ENCODE measurements at regions not wholly inside any gene's neighbourhood (a gene's known extent, or its start where the extent isn't known, plus 50 kb on each side); places are given as distances from the start of the nearest gene placed in this dataset.
"Not testable (repeated sequence)": the region's sequence is repeated elsewhere in the genome, so short reads cannot be mapped to it uniquely, and the experiment has no call there.

DNA sequence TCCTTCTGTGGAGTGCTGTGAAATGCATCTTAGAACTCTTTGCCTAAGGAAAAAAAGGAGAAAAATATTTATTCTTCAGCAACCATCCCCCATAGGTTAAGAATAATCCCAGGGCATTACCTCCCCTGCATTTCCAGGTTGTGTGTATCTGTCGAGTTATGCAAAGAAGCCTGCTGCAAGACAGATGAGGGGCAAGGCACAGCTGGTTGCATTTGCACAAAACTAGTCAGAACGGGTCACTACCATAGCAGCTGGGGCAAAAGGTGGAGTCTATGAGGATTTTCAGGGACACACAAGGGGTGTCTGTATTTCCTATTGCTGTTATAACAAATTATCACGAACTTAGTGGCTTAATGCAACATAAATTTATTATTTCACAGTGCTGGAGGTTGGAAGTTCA is 443.4 kb upstream of the C1orf87 start:
- no peak for DNase-seq (ENCODE audit: low spot score)

DNA sequence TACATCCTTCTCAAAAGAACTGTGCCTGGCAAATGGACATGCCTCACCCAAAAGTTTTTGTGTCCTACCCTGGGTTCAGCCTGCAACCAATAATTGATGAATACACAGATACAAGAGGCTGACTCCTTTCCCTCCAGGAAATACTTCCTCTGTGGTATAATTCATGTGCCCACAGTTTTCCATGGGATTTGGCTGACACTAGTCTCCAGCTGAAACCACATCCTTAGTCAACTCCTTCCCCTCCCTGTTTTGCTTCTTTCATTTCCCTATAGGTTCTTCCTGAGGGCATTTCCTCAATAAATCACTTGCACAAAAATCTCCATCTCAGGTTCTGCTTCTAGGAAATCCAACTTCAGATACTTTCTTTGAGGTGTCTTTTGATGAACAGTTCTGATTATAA is 436.6 kb upstream of the C1orf87 start:
- DNase-seq (ENCODE audit: low spot score), result no peak

DNA sequence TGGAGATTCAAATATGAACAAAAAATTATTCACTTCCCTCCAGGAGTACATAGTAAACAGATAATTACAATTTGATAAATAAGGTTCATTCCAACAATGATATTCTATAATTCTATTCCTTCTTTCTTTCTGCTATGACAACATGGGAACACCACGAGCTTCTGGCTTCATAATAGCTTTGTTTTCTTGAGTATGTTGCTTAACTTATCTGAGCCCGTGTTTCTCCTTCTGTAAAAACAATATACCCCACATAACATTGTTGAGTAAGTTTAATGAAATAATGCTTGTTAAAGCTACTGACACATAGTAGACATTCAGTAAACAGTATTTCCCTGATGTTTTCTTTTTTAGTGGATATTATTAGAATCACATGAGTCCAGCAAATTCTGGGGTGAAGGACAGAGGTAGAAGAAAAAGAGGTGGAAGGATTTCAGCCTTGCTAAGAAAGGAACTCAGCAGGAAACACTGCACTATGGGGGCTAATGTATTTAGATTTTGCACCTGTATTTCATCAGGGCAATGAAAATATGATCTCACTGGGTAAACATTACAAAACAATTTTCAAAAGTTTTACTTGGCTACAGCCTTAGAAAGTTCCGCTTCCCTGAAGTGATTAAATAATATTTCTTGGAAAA is 430.8 kb upstream of the C1orf87 start:
- no peak for DNase-seq (ENCODE audit: low spot score)

DNA sequence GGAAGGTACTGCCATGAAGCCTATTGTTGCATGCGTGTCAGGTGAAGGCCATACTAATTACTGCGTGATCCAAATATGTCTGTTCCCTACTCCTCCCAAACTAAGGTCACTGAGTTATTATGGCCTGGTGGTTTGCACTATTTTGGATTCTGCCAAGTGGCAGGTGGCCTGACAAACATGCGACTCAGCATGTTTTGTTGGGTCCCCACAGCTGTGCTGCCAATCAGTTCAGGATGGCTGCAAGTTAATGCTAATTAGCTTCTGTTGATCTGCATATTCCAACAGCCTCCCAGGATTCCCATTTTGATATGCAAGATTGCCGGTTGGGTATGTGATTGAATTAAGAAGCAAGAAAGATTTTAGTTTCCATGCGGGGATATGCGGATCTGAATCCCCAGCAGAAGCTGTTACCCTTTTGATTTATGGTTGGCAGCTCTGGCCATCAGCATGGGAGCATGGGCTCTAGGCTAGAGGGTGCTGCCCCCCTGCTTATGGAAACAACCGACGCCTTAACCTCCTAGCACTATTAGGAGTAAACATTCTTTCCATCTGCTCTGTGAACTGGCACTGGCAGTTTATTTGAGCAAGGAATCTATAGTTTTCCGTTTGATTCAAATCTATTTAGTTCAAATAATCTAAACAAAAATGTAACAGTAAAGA is 429.8 kb upstream of the C1orf87 start:
- no peak for DNase-seq (ENCODE audit: low spot score)

DNA sequence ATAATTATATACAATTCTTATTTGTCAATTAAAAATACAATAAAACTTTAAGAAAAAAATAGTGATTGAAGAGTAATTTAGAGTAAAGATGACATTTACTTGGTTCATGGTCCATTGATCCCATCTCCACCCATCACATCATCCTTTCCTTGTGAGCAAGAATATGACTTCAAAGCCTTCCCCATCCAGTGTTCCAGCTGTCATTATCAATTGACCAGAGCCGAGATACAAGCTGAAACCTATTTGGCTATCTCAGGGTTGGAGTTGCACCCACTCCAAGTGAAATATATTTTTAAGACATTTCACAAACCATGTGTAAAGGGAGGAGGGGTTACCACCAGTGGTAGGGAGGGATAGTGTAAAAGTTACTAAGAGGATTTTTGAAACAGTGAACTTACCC is 428.9 kb upstream of the C1orf87 start:
- DNase-seq (ENCODE audit: low spot score), result no peak

DNA sequence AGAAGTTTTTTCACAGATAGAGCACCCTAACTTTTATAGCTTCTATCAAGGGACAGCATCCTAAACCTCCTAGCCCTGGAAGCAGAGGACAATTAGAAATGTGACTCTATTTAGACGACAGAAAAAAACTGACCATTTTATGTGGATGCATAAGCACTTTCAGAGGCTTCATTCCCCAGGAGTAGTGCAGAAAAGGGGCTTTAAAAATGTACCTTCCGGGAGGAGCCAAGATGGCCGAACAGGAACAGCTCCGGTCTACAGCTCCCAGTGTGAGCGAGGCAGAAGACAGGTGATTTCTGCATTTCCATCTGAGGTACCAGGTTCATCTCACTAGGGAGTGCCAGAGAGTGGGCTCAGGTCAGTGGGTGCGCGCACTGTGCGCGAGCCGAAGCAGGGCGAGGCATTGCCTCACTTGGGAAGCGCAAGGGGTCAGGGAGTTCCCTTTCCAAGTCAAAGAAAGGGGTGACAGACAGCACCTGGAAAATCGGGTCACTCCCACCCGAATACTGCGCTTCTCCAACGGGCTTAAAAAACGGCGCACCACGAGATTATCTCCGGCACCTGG is 416.4 kb upstream of the C1orf87 start:
- not testable (repeated sequence) for DNase-seq (ENCODE audit: low spot score)

DNA sequence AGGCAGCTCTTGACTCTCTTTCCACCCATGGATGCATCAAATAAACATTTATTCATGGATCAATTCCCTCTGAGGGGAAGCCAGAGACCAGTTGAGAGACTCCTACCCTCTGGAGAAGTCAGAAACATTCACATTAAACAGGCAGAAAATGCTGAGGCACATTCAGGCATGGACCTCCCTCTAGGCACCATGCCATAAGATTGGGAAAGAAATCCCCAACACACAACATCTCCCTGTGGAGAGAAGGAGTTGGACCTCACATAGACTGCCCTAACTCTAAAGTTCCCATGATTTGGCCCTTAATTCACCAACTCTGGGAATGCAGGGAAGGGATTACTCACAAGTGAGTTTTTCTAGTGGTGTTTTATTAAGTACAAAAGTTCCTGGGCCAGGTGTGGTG is 415.3 kb upstream of the C1orf87 start:
- no peak for DNase-seq (ENCODE audit: low spot score)

DNA sequence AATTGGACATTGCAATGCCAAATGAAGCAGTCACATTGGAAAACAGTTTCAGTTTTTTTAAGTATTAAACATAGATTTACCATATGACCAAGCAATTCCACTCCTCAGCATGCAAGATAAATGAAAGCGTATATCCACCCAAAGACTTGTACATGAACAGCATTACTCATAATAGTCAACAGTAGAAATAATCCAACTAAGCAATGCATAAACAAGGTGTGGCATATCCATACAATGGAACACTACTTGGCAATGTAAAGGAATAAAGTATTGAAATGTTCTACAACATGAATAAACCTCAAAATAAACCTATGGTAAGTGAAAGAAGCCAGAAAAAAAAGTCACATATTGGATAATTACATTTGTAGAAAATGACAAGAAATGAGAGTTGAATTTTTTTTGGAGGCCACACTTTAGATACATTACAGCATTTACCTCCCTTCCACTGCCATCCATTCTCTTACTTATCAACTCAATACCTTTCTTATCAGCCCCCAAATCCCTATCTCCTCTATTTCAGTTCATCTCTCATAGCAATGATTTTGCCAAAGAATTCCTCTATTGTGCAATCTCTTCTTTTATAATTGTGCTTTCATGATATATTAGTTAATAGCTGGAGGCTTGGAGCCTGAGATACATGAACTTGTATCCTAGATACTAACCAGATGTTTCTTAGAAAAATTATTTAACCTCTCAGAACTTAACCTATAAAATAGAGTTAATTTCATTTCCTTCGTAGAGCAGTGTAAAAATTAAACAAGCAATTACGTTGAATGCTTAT is 414.2 kb upstream of the C1orf87 start:
- DNase-seq (ENCODE audit: low spot score), result no peak

DNA sequence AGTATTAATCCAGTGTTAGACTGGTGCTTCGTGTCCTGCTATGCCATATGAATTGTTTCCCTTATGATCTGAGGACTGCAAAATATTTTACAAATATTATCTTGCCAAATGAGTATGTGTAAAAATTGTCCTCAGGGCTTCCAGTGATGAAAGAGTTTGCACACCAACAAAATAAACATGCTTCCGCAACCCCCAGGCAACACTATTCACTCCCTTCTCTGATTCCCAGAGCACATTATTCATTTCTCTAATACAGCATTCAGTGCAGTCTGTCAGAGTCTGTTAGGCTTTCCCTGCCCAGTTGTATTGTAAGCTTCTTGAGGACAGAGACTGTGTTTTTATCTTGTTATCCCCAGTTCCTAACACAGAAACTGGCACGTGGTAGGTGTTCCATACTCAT is 409.9 kb upstream of the C1orf87 start:
- no peak for DNase-seq (ENCODE audit: low spot score)

DNA sequence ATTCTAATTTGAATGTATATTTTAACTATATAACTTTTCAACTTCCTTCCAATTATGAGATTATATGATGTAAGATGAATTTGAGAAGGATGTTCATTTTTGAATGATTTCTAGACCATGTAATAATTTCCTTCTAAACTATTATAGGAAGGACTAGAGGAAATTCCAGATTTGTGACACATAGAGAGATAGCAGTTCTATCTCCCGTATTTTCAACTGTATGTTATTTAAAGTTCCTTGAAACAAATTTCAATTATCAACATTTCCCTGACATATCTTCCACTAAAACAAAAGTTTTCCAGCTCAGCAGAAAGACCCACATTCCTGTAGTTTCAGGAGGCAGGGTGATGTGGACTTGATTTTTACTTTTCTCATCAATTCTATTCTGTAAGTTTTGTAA is 396.7 kb upstream of the C1orf87 start:
- DNase-seq (ENCODE audit: low spot score), result no peak

DNA sequence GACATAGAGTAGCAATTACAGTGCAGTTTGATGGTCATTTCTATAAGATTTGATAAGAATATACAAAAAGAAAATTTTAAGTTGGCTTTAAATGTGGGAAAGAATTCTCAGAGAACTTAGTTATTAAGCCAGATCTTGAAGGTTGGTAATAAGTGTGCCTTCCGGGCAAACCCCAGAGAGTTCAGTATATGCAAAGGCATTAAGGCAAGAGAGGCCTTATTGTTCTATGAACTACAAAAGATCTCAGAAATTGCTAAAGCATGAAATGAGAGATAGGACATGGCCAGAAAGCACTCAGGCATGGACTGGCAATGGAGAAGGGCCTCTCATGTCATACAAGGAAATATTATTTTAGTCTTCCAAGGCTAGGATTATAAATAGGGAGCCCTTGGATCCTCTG is 390.2 kb upstream of the C1orf87 start:
- no peak for DNase-seq (ENCODE audit: low spot score)

DNA sequence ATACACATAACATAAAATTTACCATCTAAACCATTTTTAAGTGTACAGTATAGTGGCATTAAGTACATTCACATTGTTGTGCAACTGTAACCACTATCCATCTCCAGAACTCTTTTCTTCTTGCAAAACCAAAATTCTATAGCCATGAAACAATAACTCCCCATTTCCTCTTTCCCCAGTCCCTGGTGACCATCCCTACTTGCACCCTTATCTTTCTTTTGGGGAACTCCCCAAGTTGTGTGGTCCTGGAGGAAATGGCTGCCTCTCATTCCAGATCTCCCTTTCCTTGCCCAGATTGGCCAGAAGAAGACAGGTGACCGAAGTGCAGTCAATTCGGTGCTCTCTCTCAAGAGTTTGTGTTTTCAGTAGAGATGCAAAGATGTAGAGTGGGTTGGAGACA is 389.6 kb upstream of the C1orf87 start:
- no peak for DNase-seq (ENCODE audit: low spot score)

DNA sequence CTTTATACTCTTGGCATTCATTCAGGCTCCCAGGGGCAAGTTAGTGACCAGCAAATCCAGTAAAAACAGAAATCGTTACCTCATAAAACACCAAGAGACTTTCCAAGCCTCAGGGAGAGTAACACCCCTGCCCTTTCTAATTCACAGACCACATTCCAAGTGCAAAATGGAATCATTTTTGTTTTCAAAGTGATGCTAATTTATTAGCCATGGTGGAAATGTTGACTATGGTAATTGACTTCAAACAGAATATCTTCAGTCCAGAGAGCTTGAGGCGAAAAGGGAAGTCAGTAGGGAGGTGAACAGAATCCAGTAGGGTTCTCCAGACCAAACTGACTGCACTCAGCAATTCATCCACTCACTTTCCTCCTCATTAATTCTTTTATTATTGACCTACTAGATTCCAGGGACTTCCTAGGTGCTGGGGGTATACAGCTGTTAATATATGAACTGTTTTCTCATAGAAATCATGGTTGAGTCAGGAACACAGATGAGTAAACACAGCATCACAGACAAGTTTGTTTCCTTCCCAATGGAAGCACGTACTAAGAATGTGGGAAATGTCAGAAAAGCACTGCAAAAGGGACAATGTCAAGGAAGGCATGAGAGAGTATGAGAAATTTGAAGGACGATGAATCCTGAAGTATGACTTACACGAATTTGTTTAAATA is 388.5 kb upstream of the C1orf87 start:
- DNase-seq (ENCODE audit: low spot score), result no peak

DNA sequence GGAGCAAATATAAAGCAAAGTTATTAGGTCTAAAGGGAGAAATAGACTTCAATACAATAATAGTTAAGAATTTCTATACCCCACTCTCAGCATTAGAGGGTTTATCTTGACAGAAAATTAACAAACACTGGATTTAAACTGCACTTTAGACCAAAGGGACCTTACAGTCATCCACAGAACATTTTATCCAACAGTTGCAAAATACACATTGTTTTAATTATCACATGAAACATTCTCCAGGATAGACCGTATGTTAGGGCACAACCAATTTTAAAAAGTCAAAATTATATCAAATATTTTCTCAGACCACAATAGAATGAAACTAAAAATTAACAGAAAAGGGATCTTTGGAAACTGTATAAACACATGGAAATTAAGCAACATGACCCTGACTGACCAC is 384.5 kb upstream of the C1orf87 start:
- no peak for DNase-seq (ENCODE audit: low spot score)

DNA sequence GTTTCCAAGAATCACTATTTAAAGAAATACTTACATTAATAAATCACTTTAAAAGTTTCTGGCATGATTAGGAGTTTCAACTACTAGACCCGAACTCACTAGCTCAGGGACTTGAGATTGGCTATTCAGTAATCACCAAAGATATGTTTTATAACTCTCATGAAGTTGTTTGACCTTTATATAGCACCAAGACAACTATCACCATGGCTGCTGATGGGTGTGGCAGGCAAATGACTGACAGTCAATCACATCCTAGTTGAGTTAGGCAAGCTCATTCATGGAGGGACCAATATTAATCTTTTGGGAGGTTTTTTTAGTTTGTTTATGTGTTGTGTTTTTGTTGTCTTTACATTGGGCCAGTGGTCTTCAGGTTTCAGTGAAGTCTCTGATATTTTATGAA is 376.3 kb upstream of the C1orf87 start:
- no peak for DNase-seq (ENCODE audit: low spot score)

DNA sequence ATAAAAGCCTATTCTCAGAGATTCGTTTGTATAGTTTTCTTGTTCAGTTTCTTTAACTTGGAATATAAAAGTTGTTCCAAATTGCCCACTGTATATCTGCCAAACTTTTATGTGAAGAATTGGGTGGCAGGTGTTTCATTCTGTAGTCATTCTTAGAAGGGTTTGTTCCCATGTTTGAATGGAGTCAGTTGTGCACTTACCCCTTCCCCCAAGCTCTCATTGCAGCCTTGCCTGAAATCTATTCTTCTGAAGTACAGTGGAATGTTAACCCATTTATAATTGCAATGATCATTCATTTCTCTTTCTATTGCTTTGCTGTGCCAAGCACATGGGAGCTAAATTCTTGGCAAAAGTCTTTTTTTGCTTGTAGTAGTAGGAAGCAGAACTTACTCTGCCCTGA is 375.3 kb upstream of the C1orf87 start:
- no peak for DNase-seq (ENCODE audit: low spot score)

DNA sequence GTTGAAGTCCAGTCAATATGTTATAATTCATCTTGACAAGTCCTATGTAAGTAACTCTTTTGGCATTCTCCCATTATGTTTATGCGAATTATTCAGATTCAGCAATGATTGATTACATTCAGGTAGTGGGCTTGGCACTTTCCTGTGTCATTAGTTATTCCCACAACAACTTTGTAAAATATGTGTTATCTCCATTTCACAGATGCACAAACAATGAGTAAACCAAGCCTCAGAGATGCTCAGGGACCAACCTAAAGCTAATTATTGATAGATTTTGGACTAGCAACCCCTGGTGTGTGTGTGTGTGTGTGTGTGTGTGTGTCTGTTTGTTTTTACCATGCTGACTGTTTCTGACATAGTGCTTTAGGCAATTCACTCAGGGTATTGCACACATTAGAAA is 371.1 kb upstream of the C1orf87 start:
- no peak for DNase-seq (ENCODE audit: low spot score)

DNA sequence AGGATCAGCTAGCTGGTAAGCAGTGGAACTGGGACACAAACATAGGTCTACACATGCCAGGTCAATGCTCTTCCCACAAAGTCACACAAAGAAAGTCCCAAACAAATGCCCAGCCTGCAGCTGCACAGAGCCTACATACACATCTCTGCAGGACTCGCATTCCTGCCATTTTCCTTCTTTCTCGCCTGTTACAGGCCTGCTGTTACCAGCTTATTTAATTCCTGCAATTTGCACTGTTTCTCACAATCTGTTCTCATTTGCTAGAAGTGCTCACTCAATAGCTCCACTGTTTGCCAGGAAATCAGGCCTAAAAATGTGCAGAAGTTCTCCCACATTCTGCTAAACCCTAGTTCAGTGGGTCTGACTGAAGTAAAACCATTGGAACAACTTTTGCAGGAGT is 362.6 kb upstream of the C1orf87 start:
- no peak for DNase-seq (ENCODE audit: low spot score)

DNA sequence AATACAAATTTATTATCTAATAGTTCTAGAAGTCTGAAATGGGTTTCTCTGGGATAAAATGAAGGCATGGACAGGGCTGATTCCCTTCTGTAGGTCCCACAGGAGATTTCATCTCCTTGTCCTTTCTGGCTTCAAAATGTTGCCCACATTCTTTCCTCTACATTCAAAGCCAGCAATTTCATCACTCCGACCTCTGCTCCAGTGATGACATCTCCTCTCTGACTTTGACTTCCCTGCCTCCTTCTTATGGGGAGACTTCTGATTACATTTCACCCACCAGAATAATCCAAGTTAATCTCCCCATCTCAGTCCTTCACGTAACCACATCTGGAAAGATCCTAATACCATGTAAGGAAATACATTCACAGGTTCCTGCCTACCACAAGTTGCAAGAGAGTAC is 358.0 kb upstream of the C1orf87 start:
- DNase-seq (ENCODE audit: low spot score), result no peak

DNA sequence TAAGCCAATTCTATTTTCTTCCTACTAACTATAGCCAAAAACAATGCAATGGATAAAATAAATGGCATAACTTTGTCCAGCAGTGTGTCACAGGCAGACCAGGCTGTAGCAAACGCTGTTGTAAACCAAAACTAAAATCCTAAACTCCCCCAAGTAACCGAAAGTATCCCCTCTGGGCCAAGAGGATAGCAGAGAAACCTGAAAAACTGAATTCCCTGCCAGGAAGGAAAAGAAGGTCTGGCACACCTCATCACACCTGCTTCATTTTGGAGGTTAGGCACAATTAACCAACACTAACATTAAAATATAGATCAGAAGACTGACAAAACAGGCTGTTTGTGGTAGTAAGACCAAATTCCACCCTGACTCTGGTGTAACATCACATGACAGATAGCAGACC is 356.8 kb upstream of the C1orf87 start:
- DNase-seq (ENCODE audit: low spot score), result no peak

DNA sequence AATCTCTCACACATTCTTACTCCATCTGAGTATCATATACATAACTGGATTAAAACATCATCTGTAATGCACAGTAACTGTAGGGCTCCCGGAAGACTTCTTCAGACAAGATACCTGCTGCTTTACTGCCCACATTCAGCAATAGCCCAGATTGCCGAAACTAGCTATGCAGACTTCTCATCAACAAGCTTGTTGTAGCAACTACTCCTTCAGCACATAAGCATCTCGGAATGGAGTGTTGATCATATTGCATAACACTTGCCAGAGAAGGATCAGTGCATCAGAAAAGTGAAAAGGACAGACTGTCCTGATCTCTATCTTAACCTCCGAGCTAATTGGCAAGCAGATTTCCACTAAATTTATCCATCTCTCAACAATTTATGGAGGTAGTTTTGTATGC is 354.6 kb upstream of the C1orf87 start:
- no peak for DNase-seq (ENCODE audit: low spot score)

DNA sequence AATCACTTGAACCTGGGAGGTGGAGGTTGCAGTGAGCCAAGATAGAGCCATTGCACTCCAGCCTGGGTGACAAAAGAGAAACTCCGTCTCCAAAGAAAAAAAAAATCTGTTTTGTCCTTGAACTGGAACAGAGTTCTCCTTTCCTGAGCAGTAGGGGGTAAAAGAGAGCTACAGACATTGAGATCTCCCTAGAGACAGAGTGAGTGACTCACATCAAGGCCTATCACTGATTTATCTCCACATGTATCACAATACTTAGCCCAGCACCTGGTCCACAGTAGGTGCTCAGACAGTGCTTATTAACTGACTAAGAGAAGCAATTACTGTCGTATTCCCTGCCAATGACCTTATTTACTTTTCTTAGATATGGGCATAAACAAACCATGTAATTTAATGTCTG is 354.1 kb upstream of the C1orf87 start:
- DNase-seq (ENCODE audit: low spot score), result no peak

DNA sequence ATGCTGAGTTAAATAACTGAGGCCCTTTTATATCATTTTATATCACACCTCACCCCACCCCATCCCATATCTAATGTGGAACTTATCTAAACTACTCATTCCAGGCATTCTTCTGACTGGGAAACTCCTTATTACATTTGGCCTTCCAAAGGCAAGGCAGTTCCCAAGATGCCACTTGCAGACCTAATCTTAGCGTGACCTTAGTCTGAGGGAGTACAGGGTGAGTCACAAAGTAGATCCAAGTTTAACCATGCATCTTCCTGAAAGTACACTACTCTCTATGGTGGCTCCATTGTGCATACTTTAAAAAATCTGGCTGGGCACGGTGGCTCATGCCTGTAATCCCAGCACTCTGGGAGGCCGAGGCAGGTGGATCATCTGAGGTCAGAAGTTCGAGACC is 353.6 kb upstream of the C1orf87 start:
- no peak for DNase-seq (ENCODE audit: low spot score)

Data from GM03348 (cell line).